Astrocyte (in vitro differentiated cells and primary cell): ENCODE measurements at regions not wholly inside any gene's neighbourhood (a gene's known extent, or its start where the extent isn't known, plus 50 kb on each side); places are given as distances from the start of the nearest gene placed in this dataset.

ENCODE experiments used
- DNase-seq: peaks from one replicate; pipeline ENCODE4 v3.0.0-alpha.2; 2010; ENCODE audit warnings: low read depth
- FAIRE-seq: peaks from 2 replicates; lab custom pipeline; 2011; peaks lifted over from hg19 to GRCh38; lab: Jason Lieb, UNC
- H2AFZ ChIP-seq: 2 replicates; pipeline ENCODE4 v1.6.0; 2012; ENCODE audit warnings: low read depth, low read length, inconsistent platforms
- H3K27ac ChIP-seq: 2 replicates; pipeline ENCODE4 v1.5.1; 2011; ENCODE audit warnings: low read depth, low read length, inconsistent platforms
- H3K27me3 ChIP-seq: 2 replicates; pipeline ENCODE4 v1.6.0; 2011; ENCODE audit warnings: low read length, inconsistent platforms; ENCODE audit not compliant: insufficient read depth
- H3K36me3 ChIP-seq: 2 replicates; pipeline ENCODE4 v1.5.1; 2011; ENCODE audit warnings: low read length, inconsistent platforms; ENCODE audit not compliant: insufficient read depth
- H3K4me1 ChIP-seq: 2 replicates; pipeline ENCODE4 v1.5.1; 2011; ENCODE audit warnings: low read length, inconsistent platforms; ENCODE audit not compliant: insufficient read depth
- H3K4me2 ChIP-seq: 2 replicates; pipeline ENCODE4 v1.6.0; 2012; ENCODE audit warnings: low read length, inconsistent platforms
- H3K4me3 ChIP-seq: 2 replicates; pipeline ENCODE4 v1.5.1; 2011; ENCODE audit warnings: low read depth, mild to moderate bottlenecking, low read length, inconsistent platforms; ENCODE audit not compliant: insufficient read depth
- H3K79me2 ChIP-seq: 2 replicates; pipeline ENCODE4 v1.6.0; 2012; ENCODE audit warnings: mild to moderate bottlenecking, low read length, inconsistent platforms; ENCODE audit not compliant: insufficient read depth
- H3K9ac ChIP-seq: 2 replicates; pipeline ENCODE4 v1.6.0; 2012; ENCODE audit warnings: mild to moderate bottlenecking, low read length, inconsistent platforms
- H3K9me3 ChIP-seq: 2 replicates; pipeline ENCODE4 v1.5.1; 2012; ENCODE audit warnings: low read depth, mild to moderate bottlenecking, low read length, inconsistent platforms; ENCODE audit not compliant: insufficient read depth
- H4K20me1 ChIP-seq: 2 replicates; pipeline ENCODE4 v1.6.0; 2012; ENCODE audit warnings: low read length, inconsistent platforms; ENCODE audit not compliant: insufficient read depth
- H3K27ac Mint-ChIP-seq: one replicate; pipeline ENCODE4 v1.8.0; 2021; ENCODE audit warnings: mild to moderate bottlenecking, mixed read lengths; ENCODE audit not compliant: unreplicated experiment
- H3K27me3 Mint-ChIP-seq: one replicate; pipeline ENCODE4 v1.8.0; 2021; ENCODE audit warnings: low read depth, mixed read lengths; ENCODE audit not compliant: unreplicated experiment
- H3K36me3 Mint-ChIP-seq: one replicate; pipeline ENCODE4 v1.8.0; 2021; ENCODE audit warnings: low read depth, mixed read lengths; ENCODE audit not compliant: unreplicated experiment
- H3K4me1 Mint-ChIP-seq: one replicate; pipeline ENCODE4 v1.8.0; 2021; ENCODE audit warnings: low read depth, mixed read lengths; ENCODE audit not compliant: unreplicated experiment
- H3K4me3 Mint-ChIP-seq: one replicate; pipeline ENCODE4 v1.8.0; 2021; ENCODE audit warnings: mild to moderate bottlenecking, moderate library complexity, mixed read lengths; ENCODE audit not compliant: unreplicated experiment
- H3K9me3 Mint-ChIP-seq: one replicate; pipeline ENCODE4 v1.8.0; 2021; ENCODE audit warnings: mild to moderate bottlenecking, mixed read lengths; ENCODE audit not compliant: unreplicated experiment
- EZH2 ChIP-seq: IDR thresholded peaks from 2 replicates; pipeline ENCODE4 v1.6.1; 2012; ENCODE audit warnings: mild to moderate bottlenecking, low read length, inconsistent platforms; ENCODE audit not compliant: insufficient read depth
- TF ChIP-seq, protein P1 (sequence below): IDR thresholded peaks from 2 replicates; pipeline ENCODE4 v1.5.1; 2011; ENCODE audit warnings: low read depth, mild to moderate bottlenecking, inconsistent platforms, low read length, moderate library complexity; ENCODE audit not compliant: insufficient read depth

DNA sequence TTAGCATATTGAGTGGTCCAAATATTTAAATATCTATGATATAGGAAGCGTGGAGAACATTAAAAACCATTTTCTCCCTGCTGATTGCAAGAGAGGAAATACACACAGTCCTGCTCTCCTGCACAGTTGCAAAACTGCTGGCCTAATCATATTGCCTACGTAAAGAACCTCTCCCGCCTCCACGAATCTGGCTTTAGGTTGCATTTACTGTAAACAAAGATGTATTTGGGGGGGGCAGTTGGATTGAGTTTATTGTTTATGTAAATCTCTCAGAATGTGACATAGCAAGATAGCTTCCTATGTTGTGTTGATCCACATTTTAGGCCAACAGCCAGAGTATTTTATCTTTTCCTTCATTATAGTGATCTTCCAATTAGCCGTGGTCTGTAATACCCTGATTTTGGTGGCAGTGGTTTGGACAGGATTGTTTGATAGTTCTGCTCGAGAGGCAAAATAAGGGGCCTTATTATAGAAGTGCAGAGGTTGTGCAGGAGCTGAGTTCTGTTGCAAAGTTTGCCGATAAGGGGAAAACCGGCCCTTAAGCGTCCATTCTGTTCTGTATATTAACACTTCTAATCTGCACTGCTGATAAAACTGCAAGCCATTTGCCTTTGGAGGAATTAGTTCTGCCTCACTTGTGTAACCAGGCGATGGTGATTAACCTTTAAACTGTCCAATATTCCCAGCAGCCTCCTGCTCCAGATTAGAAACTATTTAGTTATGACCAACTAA is 101.6 kb upstream of the SIX3 start:
- Histone ChIP-seq H3K9ac (no peak overlapping the region), H3K27me3 (no peaks in the 10 kb centered on the region), H3K4me2 (no peak overlapping the region), H3K79me2 (no peaks in the 10 kb centered on the region), H3K9me3 (peaks cover 3% of the 10 kb centered on the region), H4K20me1 (no peaks in the 10 kb centered on the region), H3K27ac (no peak overlapping the region), H2AFZ (no peak overlapping the region), H3K4me1 (no peaks in the 10 kb centered on the region), H3K4me3 (no peak overlapping the region), H3K36me3 (no peaks in the 10 kb centered on the region)
- H3K27ac Mint-ChIP-seq: no peak overlapping the region
- H3K27me3 Mint-ChIP-seq: peaks cover 18% of the 10 kb centered on the region
- H3K9me3 Mint-ChIP-seq: peaks cover 10% of the 10 kb centered on the region
- no peak overlapping the region for H3K4me3 Mint-ChIP-seq
- no peaks in the 10 kb centered on the region for H3K4me1 Mint-ChIP-seq
- DNase-seq: no peak
- H3K36me3 Mint-ChIP-seq: no peaks in the 10 kb centered on the region
- no peak for FAIRE-seq
- TF ChIP-seq, protein P1, sequence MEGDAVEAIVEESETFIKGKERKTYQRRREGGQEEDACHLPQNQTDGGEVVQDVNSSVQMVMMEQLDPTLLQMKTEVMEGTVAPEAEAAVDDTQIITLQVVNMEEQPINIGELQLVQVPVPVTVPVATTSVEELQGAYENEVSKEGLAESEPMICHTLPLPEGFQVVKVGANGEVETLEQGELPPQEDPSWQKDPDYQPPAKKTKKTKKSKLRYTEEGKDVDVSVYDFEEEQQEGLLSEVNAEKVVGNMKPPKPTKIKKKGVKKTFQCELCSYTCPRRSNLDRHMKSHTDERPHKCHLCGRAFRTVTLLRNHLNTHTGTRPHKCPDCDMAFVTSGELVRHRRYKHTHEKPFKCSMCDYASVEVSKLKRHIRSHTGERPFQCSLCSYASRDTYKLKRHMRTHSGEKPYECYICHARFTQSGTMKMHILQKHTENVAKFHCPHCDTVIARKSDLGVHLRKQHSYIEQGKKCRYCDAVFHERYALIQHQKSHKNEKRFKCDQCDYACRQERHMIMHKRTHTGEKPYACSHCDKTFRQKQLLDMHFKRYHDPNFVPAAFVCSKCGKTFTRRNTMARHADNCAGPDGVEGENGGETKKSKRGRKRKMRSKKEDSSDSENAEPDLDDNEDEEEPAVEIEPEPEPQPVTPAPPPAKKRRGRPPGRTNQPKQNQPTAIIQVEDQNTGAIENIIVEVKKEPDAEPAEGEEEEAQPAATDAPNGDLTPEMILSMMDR: no peak
- no peak for TF ChIP-seq EZH2

DNA sequence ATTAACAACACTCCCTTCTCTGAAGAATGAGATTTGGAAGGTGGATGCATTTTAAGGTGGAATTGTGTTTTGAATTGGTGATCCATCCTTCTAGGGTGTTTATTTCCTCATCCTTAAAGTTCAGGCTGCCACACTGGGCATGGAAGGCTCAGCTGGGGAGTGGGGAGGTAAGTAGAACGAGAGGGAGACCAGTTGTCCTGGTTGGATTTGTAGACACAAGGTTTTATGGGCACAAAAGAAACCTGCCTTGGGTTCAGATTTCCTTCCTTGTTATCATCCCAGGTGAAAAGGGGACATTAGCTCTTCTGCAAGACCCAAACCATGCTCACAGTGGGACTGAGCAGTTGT is 101.0 kb upstream of the SIX3 start:
- Histone ChIP-seq H3K27me3 (no peaks in the 10 kb centered on the region), H3K36me3 (no peaks in the 10 kb centered on the region), H3K4me2 (no peak overlapping the region), H4K20me1 (no peaks in the 10 kb centered on the region), H3K27ac (no peak overlapping the region), H3K9ac (no peak overlapping the region), H3K9me3 (peaks cover 3% of the 10 kb centered on the region), H3K4me3 (no peak overlapping the region), H2AFZ (no peak overlapping the region), H3K4me1 (no peaks in the 10 kb centered on the region), H3K79me2 (no peaks in the 10 kb centered on the region)
- Mint-ChIP-seq H3K36me3 (no peaks in the 10 kb centered on the region), H3K27ac (no peak overlapping the region), H3K4me3 (no peak overlapping the region), H3K4me1 (no peaks in the 10 kb centered on the region), H3K9me3 (peaks cover 10% of the 10 kb centered on the region), H3K27me3 (peaks cover 20% of the 10 kb centered on the region)
- no peak for FAIRE-seq
- no peak for DNase-seq
- TF ChIP-seq, protein P1: no peak

DNA sequence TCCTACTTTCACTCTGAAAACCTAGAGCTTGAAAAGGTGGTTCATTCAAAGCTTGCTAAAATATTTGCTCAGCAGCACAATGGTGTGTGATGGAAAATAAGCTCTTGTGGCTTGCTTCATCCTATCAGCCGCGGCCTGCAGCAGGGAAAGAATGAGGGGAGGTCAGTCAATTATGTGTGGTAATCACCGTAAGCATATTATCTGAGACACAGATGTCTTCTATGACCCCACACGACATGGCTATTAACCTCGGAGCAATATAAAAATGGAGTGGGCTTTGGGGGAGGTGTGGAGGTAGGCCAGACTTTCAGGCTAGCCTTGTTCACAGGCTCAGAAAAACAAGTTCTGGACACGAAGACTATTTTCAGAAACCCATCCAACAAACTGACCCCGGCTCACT is 98.4 kb upstream of the SIX3 start:
- Mint-ChIP-seq H3K27ac (no peak overlapping the region), H3K36me3 (no peaks in the 10 kb centered on the region)
- no peak for FAIRE-seq

More for the DNA sequence above, 98.4 kb upstream of the SIX3 start:
- Histone ChIP-seq H3K27ac (no peak overlapping the region), H4K20me1 (no peaks in the 10 kb centered on the region), H2AFZ (no peak overlapping the region), H3K4me1 (no peaks in the 10 kb centered on the region), H3K4me2 (no peak overlapping the region), H3K9me3 (peaks cover 3% of the 10 kb centered on the region), H3K27me3 (no peaks in the 10 kb centered on the region), H3K36me3 (no peaks in the 10 kb centered on the region), H3K9ac (no peak overlapping the region), H3K79me2 (no peaks in the 10 kb centered on the region), H3K4me3 (no peak overlapping the region)
- no peak for TF ChIP-seq EZH2
- TF ChIP-seq, protein P1: no peak
- no peak overlapping the region for H3K4me3 Mint-ChIP-seq
- H3K27me3 Mint-ChIP-seq: peaks cover 23% of the 10 kb centered on the region
- peaks cover 7% of the 10 kb centered on the region for H3K9me3 Mint-ChIP-seq
- no peaks in the 10 kb centered on the region for H3K4me1 Mint-ChIP-seq
- no peak for DNase-seq
